Activated T-helper 1 cell treated with Interleukin-2 at 50 U/mL for 16 hours (primary cell): ENCODE measurements at regions not wholly inside any gene's neighbourhood (a gene's known extent, or its start where the extent isn't known, plus 50 kb on each side); places are given as distances from the start of the nearest gene placed in this dataset.

Experiments
- DNase-seq: peaks from one replicate; pipeline ENCODE4 v3.0.0-alpha.2; 2020; ENCODE audit warnings: low read depth

DNA sequence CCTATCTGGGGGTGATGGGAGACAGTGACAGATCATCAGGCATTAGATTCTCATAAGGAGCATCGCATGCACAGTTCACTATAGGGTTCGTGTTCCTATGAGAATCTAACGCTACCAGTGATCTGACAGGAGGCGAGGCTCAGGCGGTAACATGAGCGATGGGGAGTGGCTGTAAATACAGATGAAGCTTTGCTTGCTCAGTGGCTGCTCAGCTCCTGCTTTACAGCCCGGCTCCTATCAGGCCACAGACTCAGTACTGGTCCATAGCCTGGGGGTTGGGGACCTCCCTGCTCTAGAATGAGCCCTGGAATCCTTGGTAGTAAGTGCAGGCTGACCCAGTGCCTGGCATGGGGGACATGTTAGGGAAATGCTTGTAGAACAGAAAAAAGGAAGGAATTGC is 426.0 kb downstream of the TYW1 start:
- DNase-seq: no peak

DNA sequence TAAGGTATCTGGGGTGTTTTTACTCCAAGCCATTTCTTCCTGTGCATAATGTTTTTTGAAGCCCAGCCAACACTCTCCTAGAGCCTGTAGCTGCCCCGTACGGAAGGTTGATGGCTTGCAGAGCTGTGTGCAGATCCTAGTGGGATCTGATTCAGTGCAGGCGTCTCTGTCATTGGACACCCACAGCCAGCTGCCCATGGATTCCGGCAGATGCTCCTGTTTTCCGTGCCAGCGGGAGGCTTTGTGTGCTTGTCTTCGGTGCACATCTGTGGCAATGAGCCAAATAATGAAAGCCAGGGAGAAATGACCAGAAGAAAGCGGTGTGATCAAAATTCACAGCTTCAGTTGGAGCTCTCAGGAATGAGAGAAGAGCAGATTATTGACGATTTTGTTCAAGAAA is 426.4 kb downstream of the TYW1 start:
- no peak for DNase-seq

DNA sequence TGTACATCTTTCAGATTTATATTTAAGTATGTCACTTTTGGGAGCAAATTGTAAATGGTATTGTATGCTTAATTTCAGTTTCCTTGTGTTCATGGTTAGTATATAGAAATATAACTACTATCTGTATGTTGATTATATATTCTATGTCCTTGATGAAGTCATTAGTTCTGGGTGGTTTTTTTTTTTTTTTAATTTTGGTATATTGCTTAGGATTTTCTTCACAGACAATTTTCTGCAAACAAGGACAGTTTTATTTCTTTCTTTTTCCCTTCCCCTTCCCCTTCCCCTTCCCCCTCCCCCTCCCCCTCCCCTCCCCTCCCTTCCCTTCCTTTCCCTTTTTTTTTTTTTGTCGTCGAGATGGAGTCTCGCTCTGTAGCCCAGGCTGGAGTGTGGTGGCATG is 430.0 kb downstream of the TYW1 start:
- no peak for DNase-seq

DNA sequence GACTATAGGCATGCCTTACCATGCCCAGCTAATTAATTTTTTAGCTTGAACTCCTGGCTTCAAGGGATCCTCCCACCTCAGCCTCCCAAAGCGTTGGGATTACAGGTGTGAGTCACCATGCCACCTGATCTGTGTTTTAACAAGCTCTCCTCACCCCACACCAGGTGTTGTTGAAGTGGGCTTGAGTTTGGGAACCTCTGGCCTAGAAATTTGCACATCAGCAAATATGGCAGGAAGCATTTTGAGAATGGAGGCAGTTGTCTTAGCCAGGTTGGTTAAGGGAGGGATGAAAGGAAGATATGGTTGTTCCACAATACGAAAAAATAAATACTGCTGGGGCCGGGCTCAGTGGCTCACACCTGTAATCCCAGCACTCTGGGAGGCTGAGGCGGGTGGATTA is 433.1 kb downstream of the TYW1 start:
- no peak for DNase-seq

DNA sequence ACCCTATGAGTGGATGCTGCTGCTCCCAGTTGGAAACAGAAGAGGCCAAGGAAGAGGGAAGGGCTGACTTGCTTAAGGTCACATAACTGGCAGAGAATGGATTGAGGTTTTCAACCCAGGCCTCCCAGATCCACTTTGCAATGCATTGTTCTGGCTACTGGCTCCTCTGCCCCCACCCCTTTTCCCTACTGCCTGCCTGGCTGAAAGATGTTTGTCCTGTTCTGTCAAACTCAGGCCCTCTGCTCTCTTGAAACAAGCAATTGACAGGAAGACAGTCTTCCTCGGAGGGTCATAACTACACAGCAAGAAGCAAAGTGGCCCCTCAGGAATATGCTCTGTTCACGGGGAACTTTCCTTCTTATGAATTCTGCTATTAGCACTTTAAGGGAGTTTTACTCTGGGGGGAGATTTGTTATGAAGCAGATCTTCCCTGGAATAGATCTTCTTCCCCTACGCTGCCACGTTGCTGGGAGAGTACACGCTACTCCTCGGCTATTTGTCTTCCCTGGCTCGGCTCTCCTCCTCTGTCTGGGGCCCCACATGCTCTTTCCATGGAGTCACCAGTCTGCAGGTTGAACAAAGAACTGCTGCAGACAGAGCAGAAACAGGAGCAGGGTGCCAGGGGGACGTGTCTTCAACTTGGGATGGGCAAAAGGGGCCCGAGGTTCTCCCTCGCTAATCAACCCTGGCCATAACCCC is 436.1 kb downstream of the TYW1 start:
- DNase-seq: no peak

DNA sequence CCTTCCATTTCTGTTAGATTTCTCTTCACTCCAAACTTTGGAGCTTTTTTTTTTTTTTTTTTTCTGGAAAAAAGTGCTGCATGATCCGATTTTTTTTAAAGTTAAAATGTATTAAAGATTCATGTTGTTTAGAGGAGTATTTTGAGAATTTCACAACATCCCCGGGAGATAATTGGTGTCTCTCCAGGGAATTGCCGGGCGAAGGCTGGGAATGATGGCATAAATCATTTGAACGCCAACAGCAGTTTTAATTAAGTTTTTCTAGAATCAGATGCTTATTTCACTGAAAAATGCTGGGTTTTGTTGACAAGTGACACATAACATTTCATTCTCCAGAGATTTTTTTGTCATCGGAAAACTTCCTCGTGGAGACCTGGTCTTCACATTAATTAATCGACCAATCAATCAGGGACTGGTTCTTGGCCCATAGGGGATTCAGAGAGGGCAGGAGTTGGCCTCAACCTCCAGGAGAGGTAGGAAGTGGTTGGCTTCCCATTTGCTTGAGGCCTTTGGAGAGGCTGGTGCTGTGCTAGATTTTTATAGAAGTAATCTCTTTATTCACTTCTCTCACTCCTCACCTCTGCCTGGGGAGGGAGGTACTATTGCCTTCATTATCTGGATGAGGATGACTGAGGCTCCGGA is 439.4 kb downstream of the TYW1 start:
- no peak for DNase-seq

DNA sequence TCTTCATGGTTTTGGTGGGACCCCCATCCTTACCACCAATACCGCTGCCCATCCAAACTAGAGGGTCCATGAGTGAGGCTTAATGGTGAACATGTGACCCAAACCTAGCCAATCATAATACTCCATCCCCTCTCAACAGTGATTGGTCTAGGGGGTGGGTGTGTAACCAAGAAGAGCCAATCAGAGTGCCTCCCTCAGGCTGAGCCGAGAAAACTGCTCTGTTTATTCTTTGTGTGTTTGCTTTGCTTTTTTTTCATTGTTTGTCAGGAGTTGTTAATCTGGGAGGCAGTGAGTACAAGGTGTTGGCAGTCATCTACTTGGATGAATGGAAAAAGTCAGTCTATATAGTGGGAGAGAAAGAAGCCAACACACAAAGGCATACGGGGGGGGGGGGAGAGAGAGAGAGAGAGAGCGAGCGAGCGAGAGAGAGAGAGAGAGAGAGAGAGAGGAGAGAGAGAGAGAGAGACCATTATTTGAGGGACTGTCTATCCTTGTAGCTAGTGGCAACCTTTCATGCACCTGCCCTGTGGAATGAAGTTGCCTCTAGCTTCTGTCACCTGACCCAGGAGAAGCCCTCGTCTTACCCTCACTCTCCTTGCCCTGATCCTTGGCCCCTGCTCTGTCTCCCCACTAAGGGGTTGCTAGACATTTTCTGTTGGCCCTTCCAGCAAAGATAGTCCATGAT is 441.7 kb downstream of the TYW1 start:
- DNase-seq: no peak

DNA sequence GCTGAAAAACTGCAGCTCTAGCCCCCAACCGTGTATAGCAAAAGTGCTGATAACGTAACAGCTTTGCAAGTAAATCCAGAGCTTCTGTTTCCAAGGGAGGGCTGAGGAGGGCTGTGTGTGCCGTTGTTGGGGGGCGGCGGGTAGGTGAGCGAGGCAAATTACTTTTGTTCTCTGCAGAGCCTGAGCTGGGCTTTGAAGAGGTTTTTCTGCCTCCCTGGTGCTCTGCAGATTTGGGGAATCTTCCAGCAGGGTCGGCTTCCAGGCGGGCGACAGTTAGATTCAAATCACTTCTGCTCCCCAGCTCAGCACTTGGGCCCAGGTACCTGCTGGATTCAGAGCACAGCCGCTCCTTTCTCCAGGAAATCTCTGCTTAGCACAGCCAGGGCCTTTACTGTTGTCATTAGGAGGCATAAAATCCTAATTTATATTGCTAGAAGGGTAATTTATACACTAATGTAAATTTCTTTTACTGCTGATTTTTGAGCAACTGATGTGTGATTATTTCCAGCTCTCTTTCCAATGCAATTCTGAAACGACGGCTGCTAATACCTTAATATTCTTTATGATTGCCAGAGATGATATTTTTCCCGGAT is 442.4 kb downstream of the TYW1 start:
- DNase-seq: no peak

DNA sequence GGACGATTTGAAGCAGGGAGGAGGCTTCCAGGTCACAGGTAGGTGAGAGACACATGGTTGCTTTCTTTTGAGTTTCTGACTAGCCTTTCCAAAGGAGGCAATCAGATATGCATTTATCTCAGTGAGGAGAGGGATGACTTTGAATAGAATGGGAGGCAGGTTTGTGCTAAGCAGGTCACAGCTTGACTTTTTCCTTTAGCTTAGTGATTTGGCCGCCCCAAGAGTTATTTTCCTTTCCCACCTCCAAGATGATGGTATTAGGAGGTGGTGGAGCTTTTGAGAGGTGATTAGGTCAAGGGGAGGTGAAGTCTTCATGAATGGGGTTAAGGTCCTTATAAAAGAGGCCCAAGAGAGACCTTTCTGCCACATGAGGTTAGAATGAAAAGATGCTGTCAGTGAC is 443.7 kb downstream of the TYW1 start:
- DNase-seq: no peak

DNA sequence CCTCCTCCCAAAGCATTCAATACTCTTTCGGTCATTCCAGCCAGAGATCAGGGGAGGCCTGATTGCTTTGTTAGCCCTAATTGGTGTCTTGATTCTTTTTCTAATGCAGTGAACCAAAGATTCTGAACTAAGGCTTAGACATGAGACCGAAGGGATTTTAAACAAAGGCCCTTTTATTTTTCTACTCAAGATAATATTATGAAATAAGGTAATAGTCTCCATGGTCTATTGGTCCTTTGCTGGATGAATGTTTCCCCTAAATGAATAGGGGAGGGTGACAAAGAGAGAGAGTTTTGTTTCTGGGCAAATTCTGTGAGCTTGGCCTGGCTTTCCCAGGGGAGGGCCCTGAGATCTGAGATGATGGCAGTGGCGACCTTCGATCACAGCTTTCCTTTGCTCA is 449.1 kb downstream of the TYW1 start:
- DNase-seq: no peak

DNA sequence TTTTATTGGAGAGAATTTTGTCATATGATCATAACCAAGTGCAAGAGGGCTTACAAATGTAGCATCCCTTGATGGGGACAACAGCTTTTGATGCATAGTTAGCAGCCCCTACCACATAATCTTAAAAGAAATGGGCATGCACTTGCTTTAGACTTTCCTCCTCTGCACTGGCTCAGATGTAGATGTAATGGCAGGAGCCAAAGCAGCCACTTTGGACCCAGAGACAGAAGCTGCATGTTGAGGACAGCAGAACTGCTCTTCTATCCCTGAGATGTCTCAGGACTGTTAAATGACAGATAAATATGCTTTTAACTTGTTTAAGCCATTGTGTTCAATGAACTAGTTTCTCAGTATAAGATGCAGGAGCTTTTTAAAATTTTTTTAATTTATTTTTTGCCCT is 450.7 kb downstream of the TYW1 start:
- DNase-seq: no peak

DNA sequence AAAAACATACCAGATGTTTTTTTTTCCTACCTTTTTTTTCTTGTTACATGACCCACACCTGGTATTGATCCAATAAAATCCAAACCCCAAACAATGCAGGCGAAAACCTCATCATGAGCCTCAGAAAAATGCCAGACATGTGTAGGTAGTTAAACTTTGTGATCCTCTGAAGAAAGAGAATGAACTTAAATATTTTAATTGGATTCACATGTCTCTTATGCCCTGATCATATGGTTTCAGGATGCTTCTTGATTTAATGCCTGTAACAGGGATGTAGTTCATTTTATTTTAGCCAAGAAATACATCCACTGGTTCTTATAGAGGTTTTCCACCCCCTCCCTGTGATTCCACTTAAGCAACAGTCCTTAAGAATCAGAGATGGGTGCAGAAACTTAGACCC is 451.6 kb downstream of the TYW1 start:
- no peak for DNase-seq

DNA sequence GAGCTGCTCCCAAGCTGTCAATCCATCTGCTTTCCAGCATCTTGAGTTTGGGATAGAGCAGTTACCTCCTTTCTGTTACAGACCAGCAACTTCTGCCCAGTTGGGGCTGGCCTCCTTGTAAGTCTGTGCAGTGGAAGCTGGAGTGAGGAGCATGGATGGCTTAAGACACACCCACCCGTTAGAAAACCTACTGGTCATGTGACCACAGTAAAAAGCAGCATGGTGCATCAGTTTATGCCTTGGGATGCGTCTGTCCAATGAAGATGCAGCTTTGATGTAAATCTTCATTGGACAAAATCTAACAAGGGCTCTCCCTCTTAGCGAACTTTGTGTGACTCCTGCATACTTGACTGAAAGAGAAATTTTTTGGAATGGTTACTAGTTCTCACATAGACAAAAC is 453.5 kb downstream of the TYW1 start:
- DNase-seq: no peak

DNA sequence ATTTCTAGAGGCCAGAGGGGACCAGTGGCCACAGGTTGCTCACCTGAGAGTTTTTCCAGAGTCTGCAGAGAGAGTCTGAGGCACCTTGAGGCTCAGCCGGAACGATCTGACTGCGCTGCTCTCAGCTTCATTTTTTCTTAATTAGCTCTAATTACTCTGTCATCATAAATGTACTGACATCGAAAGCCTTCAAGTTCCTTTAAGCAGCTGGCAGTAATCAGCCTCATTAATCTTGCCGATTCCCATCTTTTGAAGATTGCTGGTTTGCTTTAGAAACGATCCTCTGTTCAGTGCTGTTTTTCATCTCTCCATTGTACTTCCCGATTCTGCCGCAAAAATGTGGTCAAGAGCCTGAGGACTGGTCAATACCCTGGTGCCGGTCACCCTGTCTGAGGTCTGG is 454.7 kb downstream of the TYW1 start:
- no peak for DNase-seq

DNA sequence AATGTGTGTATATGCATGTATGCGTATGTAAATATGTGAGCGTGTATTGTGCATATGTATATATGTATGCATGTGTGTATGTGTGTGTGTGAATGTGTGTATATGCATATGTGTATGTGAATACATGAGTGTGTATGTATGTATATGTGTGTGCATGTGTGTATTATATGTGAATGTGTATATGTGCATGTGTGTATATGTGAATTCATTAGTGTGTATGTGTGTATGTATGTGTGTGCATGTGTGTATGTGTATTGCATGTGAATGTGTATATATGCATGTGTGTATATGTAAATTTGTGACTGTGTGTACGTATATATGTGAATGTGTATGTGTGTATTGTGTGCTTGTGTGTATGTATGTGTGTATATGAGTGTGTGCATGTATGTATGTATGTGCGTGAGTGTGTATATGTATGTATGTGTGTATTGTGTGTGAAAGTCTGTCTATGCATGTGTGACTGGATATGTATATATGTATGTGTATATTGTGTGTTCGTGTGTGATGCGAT is 455.9 kb downstream of the TYW1 start:
- DNase-seq: no peak

DNA sequence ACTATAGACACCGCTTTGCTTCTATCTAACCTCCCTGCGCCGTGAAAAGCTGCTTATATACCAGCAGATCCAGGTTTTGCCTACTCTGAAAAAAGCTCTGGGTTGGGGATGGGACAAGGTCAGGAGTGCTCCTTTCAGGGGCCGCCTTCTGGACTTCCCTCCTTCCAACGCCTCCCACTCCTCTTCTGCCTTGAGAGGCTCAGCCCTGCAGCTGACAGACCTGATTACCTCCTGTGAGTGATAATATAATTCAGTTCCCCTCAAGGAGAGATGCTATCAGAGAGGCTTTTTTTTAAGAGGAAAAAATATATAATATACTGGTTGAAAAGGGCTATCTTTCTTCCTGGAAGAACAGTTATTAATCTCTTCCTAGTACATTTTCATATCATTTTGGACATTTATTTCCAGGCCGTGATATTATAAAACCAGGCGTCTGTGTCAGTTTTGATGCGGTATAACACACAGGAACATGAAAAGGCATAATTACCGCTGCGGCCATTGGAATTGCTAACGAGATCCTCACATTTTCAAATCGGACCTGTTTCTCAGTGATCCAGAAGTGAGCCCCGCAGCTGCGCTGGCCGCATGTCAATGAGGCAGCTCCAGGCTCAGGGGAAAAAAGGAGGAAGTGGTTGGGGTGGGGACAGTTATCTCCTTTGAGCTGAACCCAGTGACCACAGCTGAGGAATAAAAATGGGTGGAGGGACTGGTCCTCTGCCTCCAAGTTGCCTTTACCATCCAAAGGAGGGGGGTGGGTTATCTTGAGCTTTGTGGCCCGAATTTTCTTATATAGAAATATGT is 457.1 kb downstream of the TYW1 start:
- no peak for DNase-seq

DNA sequence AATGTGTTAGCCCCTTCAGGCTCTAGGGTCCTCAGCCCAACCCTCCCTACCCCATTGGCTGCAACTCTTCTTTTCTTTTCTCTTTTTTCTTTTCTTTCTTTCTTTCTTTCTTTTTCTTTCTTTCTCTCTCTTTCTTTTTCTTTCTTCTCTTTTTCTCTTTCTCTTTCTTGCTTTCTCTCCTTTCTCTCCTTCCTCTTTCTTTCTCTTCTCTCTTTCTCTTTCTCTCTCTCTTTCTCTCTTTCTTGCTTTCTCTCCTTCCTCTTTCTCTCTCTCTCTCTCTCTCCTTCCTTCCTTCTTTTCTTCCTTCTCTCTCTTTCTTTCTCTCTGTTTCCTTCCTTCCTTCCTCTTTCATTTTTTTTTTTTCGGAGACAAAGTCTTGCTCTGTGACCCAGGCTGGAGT is 458.9 kb downstream of the TYW1 start:
- no peak for DNase-seq

DNA sequence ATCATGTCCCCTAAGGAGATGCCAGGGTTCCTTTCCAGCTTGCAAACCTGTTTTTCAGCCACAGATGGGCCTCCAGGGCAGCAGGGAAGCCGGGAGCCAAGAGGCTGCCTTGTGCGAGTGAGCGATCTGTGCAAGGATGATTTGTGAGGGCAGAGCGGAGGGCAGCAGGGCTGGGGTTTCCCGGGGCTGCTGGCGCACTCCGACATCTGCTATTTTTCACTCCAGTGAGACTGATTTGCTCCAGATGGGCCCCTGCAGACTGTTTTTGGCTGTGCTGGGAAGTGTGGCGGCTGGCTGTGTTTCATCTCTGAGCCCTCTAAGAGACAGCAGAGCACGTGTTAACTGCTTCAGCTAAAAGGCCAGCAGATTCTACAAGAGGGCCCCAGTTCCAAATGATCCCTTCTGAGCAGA is 466.2 kb downstream of the TYW1 start:
- DNase-seq: no peak

DNA sequence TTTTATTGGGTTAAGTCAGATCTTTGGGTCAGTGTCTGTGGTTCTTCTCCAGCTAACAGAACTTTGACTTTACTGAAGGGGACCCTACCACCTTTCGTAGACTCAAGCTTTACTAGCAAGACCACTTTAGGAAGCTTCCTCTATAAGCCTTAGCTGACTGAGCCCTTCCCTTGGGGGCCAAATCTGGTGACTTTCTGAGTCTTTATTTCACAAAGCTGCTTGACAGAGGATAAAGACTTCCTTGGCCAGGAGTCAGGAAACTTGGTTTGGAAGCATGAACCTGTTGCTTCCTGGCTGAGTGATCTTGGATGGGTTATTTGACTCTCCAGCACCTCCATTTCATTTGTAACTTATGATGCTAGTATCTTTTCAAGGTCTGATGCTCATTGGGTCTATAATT is 466.7 kb downstream of the TYW1 start:
- no peak for DNase-seq

DNA sequence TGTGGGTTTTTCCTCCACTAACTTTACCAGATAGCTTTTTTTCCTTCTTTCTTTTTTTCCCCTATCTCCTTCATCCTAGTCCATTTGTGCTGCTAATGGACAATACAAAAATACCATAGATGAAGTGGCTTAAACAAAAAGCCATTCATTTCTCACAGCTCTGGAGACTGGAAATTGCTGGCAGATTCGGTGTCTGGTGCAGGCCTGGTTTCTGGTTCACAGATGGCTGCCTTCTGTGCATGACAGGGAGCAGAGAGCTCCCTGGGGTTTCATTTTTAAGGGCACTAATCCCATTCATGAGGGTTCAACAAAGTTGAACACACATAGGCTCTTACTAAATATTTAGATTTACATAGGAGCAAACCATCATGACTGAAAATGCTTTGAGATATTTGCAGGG is 467.4 kb downstream of the TYW1 start:
- DNase-seq: no peak

DNA sequence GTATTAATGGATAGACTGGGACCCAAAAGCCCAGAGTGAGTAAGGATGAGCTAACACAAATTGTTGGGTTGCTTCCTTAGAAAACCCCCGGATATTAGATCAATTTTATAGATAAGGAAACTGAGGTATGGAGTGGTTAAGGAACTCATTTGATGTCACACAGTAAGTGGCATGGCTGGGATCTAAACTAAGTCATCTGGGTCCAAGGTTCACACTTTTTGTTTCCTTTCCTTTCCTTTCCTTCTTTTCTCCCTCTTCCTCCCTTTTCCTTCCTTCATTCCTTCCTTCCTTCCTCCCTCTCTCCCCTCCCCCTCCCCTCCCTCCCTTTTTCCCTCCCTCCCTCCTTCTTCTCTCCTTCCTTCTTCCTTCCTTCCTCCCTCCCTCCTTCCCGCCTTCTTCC is 469.5 kb downstream of the TYW1 start:
- no peak for DNase-seq

DNA sequence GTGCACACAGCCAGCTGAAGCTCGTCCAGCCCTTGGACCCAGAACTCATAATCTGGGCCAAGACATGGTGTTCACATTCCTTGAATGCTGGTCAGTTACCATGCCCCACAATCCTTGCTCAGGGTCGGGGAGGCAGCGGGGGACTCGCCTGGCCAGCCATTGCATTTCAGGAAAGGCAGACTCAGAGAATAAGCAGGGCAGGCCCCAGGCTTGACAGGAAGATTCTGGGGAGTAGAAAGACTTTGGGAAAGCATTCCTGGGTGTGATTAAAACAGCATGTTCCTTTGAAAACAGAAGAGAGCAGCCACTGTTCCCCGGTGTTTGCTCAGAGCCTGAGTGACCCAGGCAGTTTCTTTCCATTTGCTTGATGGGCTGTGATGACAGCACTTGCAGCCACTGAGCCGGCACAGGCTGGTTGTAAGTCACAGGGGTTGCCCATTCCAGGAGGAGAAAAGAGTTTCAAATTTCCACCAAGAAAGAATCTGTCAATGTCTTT is 473.7 kb downstream of the TYW1 start:
- DNase-seq: no peak
